Fibroblast of villous mesenchyme (primary cell): ENCODE measurements at regions not wholly inside any gene's neighbourhood (a gene's known extent, or its start where the extent isn't known, plus 50 kb on each side); places are given as distances from the start of the nearest gene placed in this dataset.

ENCODE experiments used
- DNase-seq: peaks from one replicate; pipeline ENCODE4 v3.0.0-alpha.2; 2010; ENCODE audit warnings: low read depth
- H3K4me3 ChIP-seq: 2 replicates; pipeline ENCODE4 v1.5.1; 2011; ENCODE audit warnings: low read depth, mild to moderate bottlenecking, low read length
- CTCF ChIP-seq: IDR thresholded peaks from 2 replicates; pipeline ENCODE4 v1.5.1; 2012; ENCODE audit warnings: low read depth, mild to moderate bottlenecking, low read length; ENCODE audit not compliant: insufficient read depth

DNA sequence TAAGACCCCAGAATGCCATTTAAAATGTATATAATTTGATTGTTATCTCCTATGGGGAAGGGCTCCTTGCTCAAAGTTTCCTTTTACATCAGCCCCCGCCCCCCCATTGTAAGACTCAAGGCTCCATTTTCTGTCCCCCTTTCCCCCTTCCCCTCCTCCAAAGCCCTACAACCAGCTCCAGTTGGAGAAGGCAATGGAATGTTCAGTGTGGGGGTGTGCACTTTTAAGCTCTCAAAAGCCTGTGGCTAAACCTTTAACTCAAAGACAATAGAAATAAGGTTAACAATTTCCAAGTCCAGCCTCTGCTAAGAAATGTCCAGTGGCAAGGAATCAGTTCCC is 114.7 kb downstream of the NOG start:
- TF ChIP-seq CTCF = no peak
- H3K4me3 ChIP-seq = no peak overlapping the region
- DNase-seq = no peak

- H3K4me3 ChIP-seq = no peak overlapping the region
- no peak for DNase-seq
- TF ChIP-seq CTCF = no peak
Observed at GRCh38 chr17:56708670-56709410, 115.3 kb downstream of the NOG start.

DNA sequence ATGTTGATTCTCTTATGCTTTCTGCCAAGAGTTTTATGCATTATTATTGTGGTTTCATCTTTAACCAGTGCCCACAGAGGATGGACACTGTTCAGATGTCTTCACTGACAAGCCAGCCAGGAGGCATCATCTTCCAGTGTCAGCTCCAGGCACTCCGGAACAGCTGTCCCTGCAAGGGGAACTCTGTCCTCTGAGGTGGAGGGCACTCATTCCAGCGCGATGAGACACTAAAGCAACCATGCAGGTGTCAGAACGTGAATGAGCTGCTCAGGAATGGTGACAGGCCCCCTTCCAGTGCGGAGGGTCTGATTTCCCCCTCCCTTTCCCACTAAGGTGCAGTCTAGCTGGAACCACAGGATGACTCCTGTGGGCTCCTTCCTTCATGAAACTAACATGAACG is 117.5 kb downstream of the NOG start:
- H3K4me3 ChIP-seq = no peak overlapping the region
- no peak for TF ChIP-seq CTCF
- no peak for DNase-seq

- peak; percentile 83 for DNase-seq
- TF ChIP-seq CTCF = peak; percentile 84
- no peak overlapping the region for H3K4me3 ChIP-seq
Observed at GRCh38 chr17:56715613-56716357, 117.9 kb downstream of the C17orf67 start.

DNA sequence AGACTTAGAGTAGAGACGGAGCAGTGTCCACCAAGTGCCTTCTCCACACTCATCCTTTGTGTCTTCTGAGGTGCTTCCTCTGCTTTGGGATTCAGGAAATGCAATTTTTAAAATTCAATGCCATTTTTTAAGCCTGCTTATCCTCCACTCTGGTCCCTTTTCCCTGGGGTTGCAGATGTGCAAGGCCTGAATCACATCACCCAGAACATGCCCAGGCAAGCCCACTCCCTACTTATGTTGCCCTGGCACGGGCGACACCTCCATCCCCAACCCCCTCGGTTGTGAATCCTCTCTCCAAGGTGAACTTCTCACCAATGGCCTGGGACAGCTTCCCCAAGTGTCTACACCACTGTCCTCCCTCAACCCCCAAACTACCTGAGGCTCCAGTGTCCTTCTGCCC is 116.2 kb downstream of the C17orf67 start:
- H3K4me3 ChIP-seq = no peak overlapping the region
- no peak for DNase-seq
- TF ChIP-seq CTCF = no peak

- no peak for DNase-seq
- TF ChIP-seq CTCF = no peak
Observed at GRCh38 chr17:56718515-56718914, 115.2 kb downstream of the C17orf67 start.

GRCh38 chr17:56723421-56723820 is 110.3 kb downstream of the C17orf67 start:
- H3K4me3 ChIP-seq = no peak overlapping the region
- TF ChIP-seq CTCF = no peak
- DNase-seq = no peak

More at GRCh38 chr17:56718515-56718914, 115.2 kb downstream of the C17orf67 start:
- no peak overlapping the region for H3K4me3 ChIP-seq
